ENCODE measurements at regions not wholly inside any gene's neighbourhood (a gene's known extent, or its start where the extent isn't known, plus 50 kb on each side); places are given as distances from the start of the nearest gene placed in this dataset.

DNA sequence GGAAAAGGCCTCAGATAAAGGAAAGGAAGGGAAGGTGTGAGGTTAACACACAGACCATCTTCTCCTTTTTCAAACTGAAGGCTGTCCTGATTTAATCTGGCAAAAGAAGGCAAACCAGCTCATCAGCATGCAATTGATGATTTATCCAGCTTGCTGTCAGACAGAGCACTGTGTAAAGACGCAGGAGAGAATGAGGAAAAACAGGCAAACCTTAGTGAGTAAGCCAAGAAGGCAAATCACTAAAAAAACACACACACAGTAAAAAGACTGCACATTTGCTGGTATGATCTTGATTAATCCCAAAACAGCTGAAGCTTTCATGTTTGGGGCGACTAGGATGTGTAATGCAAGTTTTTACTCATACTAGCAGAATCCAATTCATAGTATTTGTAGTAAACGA lies 65.8 kb upstream of the SKAP2 start:
- no peak for DNase-seq (ENCODE audit: extremely low spot score)
- POLR2A ChIA-PET = no interaction called here
- CTCF ChIA-PET = interaction anchor here (1.3 kb wide), 2 partner anchors 30 to 33 kb away, joined by 3 read pairs; no protein-coding TSS in a partner anchor
- TF ChIP-seq, protein P1, sequence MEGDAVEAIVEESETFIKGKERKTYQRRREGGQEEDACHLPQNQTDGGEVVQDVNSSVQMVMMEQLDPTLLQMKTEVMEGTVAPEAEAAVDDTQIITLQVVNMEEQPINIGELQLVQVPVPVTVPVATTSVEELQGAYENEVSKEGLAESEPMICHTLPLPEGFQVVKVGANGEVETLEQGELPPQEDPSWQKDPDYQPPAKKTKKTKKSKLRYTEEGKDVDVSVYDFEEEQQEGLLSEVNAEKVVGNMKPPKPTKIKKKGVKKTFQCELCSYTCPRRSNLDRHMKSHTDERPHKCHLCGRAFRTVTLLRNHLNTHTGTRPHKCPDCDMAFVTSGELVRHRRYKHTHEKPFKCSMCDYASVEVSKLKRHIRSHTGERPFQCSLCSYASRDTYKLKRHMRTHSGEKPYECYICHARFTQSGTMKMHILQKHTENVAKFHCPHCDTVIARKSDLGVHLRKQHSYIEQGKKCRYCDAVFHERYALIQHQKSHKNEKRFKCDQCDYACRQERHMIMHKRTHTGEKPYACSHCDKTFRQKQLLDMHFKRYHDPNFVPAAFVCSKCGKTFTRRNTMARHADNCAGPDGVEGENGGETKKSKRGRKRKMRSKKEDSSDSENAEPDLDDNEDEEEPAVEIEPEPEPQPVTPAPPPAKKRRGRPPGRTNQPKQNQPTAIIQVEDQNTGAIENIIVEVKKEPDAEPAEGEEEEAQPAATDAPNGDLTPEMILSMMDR (IDR thresholded peaks at IDR 0.05; ENCODE audit: control extremely low read depth, extremely low read depth, low read depth, missing control alignments) = no peak

DNA sequence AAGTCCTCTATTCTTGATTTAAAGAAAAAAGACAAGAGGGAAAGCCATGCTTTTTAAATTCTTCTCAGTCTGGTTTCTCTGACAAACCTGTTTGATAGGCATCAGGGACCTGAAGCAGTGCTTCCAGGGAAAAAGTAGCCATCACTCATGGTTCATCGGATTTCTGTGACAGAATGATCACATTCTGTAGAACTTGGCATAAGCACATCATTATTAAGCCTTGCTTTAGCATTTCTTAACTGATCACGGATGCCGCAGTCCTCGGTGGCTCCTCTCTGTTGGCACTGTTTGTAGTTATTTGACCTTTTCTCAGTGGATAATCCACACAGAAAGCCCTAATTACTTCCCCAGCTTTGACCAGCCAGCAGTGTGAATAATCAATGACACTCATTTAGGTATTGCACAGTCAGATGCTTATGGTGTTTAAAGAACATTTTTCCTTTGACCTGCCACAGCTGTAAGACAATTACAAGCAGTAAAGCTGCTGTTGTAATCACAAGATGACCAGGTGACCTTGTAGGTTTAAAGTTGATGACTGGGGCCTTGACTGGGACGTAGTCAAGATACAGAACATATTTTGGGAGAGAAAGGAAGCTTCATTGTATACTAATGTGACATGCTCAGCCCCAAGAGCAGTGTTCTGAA lies 64.4 kb upstream of the SKAP2 start:
- ChIA-PET CTCF (no interaction called here), POLR2A (no interaction called here)
- TF ChIP-seq, protein P1 (IDR thresholded peaks at IDR 0.05; ENCODE audit: control extremely low read depth, extremely low read depth, low read depth, missing control alignments) = no peak
- no peak for DNase-seq (ENCODE audit: extremely low spot score)

DNA sequence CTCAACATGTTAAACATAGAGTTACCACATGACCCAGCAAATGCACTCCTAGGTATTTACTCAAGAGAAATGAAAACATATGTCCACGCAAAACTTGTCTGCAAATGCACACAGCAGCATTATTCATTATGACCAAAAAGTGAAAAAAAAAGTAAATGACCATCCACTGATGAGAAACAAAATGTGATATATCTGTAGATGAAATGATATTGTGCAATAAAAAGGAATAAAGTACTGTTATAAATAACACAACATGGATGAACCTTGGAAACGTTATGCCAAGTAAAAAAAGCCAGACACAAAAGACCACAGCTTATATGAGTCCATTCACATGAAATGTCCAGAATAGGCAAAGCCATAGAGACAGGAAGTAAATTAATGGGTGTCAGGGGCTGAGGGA lies 61.4 kb upstream of the SKAP2 start:
- ChIA-PET POLR2A (no interaction called here), CTCF (interaction anchor here (0.8 to 1.1 kb wide), 3 partner anchors 13 to 18 kb away, joined by 3 read pairs; no protein-coding TSS in a partner anchor)
- TF ChIP-seq, protein P1 (IDR thresholded peaks at IDR 0.05; ENCODE audit: control extremely low read depth, extremely low read depth, low read depth, missing control alignments) = no peak
- DNase-seq (ENCODE audit: extremely low spot score) = no peak

DNA sequence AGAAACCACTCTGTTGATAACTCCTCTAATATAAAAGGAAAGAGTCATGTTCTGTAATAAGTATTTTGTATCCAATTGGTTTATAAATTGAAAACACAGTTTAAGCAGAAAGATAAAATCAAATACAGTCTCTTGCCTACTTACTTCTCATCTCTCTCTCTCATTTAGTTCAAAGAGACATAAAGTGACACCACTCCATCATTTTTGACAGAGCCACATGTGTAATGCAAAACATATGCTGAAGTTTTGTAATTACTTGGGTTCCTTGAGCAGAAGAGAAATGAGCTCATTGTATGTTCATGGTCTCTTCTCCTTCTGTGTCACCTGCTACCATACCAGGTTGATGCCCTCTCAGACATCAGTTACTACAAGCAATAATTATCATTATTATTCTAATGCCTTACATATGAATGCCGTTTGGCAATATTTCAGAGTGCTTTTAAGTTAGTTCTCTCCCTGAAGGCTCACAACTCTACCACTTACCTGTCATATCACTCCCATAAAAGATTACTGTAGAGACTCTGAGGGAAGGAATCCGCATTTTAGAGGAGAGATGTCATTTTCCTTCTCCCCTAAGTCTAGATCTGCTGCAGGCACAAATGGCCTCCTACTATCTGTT lies 59.9 kb upstream of the SKAP2 start:
- TF ChIP-seq, protein P1 (IDR thresholded peaks at IDR 0.05; ENCODE audit: control extremely low read depth, extremely low read depth, low read depth, missing control alignments) = no peak
- ChIA-PET POLR2A (no interaction called here), CTCF (interaction anchor here (1.0 to 1.2 kb wide), 2 partner anchors 14 to 18 kb away, joined by 3 read pairs; no protein-coding TSS in a partner anchor)
- DNase-seq (ENCODE audit: extremely low spot score) = no peak

DNA sequence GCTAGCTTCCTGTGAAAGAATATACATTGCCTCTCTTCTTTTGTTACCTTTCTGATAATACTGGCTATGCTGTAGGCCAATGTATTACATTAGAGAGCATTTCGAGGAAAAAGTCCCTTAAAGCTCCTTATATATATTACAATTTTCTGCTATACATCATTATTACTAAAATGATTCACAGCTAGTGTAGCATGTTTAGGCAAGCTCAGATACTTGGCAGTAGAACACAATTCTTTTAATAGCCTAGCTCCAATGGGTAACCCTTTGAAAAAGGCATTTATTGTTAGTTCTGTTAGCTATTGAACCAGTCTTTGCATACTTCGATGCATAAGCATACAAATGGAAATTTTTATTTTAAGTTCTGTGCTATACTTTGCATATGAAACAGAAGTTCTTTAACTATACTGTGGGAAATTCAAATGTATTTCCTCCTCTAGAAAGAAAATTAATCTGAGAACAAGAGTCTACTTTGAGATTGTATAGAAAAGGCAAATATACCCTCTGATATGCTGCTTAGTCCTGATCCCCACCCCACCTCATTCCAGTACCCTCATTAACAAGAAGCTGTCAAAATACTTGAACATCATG lies 55.6 kb upstream of the SKAP2 start:
- CTCF ChIA-PET = interaction anchor here (1.0 kb wide), 1 partner anchor 30 kb away, joined by 3 read pairs; no protein-coding TSS in a partner anchor
- no peak for DNase-seq (ENCODE audit: extremely low spot score)
- POLR2A ChIA-PET = no interaction called here
- TF ChIP-seq, protein P1 (IDR thresholded peaks at IDR 0.05; ENCODE audit: control extremely low read depth, extremely low read depth, low read depth, missing control alignments) = no peak

DNA sequence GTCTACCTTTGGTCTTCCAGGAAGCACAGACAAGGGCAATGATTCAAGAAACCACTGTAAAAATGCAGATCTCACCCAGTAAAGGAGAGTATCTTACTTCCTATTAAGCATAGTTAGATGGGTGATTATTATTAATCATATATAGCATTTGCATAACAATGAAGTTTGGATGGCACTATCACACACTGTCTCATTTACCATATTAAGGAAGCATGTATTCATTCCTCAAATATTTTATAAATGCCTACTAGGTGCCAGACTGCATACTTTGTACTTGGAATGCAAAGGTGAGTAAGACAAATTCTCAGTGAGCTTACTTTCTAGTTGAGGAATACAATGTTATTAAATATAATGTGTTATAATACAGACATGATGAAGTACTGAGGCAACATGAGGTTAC lies 53.9 kb upstream of the SKAP2 start:
- CTCF ChIA-PET = no interaction called here
- POLR2A ChIA-PET = no interaction called here
- DNase-seq (ENCODE audit: extremely low spot score) = no peak
- TF ChIP-seq, protein P1 (IDR thresholded peaks at IDR 0.05; ENCODE audit: control extremely low read depth, extremely low read depth, low read depth, missing control alignments) = no peak

All from GM10248 (cell line).